ENCODE measurements at regions not wholly inside any gene's neighbourhood (a gene's known extent, or its start where the extent isn't known, plus 50 kb on each side); places are given as distances from the start of the nearest gene placed in this dataset.

DNA sequence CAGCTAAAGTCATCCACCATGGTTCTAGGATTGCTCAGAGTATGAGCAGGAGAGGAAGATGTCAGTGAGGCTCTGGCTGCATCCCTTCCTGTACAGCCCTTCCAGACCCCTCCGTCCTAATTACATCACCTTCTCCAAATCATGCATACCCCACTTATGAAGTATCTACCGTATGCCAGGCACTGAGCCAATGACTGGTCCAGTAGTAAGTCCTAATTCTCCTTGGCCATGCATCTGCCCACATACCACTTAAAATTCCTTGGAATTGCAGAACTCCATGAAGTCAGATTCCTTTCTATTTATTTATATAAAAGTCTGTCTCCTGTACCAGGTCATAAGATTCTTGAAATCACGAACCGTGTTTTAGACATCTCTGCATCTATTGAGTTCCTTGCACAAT, 106.1 kb downstream of the SEC16B start:
- TF ChIP-seq EZH2phosphoT487 (IDR thresholded peaks at IDR 0.05; ENCODE audit: borderline replicate concordance, low read length), result no peak
- TF ChIP-seq, protein P1, sequence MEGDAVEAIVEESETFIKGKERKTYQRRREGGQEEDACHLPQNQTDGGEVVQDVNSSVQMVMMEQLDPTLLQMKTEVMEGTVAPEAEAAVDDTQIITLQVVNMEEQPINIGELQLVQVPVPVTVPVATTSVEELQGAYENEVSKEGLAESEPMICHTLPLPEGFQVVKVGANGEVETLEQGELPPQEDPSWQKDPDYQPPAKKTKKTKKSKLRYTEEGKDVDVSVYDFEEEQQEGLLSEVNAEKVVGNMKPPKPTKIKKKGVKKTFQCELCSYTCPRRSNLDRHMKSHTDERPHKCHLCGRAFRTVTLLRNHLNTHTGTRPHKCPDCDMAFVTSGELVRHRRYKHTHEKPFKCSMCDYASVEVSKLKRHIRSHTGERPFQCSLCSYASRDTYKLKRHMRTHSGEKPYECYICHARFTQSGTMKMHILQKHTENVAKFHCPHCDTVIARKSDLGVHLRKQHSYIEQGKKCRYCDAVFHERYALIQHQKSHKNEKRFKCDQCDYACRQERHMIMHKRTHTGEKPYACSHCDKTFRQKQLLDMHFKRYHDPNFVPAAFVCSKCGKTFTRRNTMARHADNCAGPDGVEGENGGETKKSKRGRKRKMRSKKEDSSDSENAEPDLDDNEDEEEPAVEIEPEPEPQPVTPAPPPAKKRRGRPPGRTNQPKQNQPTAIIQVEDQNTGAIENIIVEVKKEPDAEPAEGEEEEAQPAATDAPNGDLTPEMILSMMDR (IDR thresholded peaks at IDR 0.05; ENCODE audit: low read depth, low read length, poor library complexity, severe bottlenecking), result no peak
- H3K27ac ChIP-seq (ENCODE audit: low read depth, low read length), result no peak overlapping the region

DNA sequence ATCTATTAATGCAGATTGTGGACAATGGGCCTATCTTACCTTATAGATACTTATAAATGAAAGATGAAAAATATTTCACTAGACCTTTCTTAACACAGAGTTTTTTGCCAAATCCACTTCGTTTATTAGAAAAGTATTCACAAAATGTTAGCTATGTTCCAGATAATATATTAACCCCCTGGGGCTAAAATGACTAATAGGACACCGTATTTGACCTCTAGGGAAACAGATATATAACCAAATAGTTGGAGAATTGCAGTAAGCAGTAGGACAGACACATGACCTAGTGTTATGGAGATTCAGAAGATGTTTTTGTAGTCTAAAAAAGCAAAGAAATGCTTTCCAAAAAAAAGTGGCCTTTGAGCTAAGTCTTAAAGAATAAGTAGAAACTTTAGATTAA, 106.9 kb downstream of the SEC16B start:
- Histone ChIP-seq H3K4me3 (ENCODE audit: low read length) (no peak overlapping the region), H3K27ac (ENCODE audit: low read depth, low read length) (no peak overlapping the region), H3K9me2 (replicated peaks; ENCODE audit: control insufficient read depth, low read length) (no peaks in the 10 kb centered on the region), H3K9me3 (ENCODE audit: control insufficient read depth, insufficient read depth, low read length) (no peaks in the 10 kb centered on the region), H4K20me1 (ENCODE audit: control insufficient read depth, insufficient read depth, low read depth, low read length) (no peaks in the 10 kb centered on the region), H3K79me2 (ENCODE audit: control insufficient read depth, low read length) (no peaks in the 10 kb centered on the region), H3K27me3 (ENCODE audit: control insufficient read depth, low read length) (peaks cover 3% of the 10 kb centered on the region; the same call in 1 of the 2 replicates), H3K4me2 (ENCODE audit: low read length) (no peak overlapping the region), H3K36me3 (ENCODE audit: control insufficient read depth, low read length) (no peaks in the 10 kb centered on the region), H3F3A (ENCODE audit: control insufficient read depth, insufficient read depth) (no peaks in the 10 kb centered on the region), H3K4me1 (ENCODE audit: control insufficient read depth, low read length) (no peaks in the 10 kb centered on the region)
- no peak for TF ChIP-seq EZH2phosphoT487 (IDR thresholded peaks at IDR 0.05; ENCODE audit: borderline replicate concordance, low read length)
- TF ChIP-seq, protein P1 (IDR thresholded peaks at IDR 0.05; ENCODE audit: low read depth, low read length, poor library complexity, severe bottlenecking), result no peak

More for the DNA sequence above, 106.1 kb downstream of the SEC16B start:
- H3K9me3 ChIP-seq (ENCODE audit: control insufficient read depth, insufficient read depth, low read length), result no peaks in the 10 kb centered on the region
- H3K79me2 ChIP-seq (ENCODE audit: control insufficient read depth, low read length), result no peaks in the 10 kb centered on the region
- H3K4me2 ChIP-seq (ENCODE audit: low read length), result no peak overlapping the region
- H3K4me1 ChIP-seq (ENCODE audit: control insufficient read depth, low read length), result no peaks in the 10 kb centered on the region
- H3F3A ChIP-seq (ENCODE audit: control insufficient read depth, insufficient read depth), result no peaks in the 10 kb centered on the region
- H3K36me3 ChIP-seq (ENCODE audit: control insufficient read depth, low read length), result no peaks in the 10 kb centered on the region
- H3K9me2 ChIP-seq (replicated peaks; ENCODE audit: control insufficient read depth, low read length), result no peaks in the 10 kb centered on the region
- no peaks in the 10 kb centered on the region for H4K20me1 ChIP-seq (ENCODE audit: control insufficient read depth, insufficient read depth, low read depth, low read length)
- H3K4me3 ChIP-seq (ENCODE audit: low read length), result no peak overlapping the region
- H3K27me3 ChIP-seq (ENCODE audit: control insufficient read depth, low read length), result no peaks in the 10 kb centered on the region; the same call in 1 of the 2 replicates

DNA sequence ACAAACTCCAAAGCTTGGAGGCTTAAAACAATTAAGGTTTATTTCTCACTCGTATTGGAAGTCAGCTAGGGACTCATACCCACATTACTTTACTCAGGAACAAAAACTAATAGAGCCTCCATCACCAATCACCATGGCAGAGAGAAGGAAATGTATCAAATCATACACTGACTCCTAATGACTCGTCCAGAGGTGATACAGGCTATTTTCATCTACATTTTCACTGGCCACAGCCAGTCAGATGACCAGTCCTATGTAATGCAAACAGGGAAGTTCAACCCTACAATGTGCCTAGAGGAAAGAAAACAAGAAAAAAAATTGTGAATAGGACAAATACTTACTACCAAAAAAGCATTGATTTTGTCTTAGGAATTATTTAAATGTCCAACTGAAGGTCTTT, 110.3 kb downstream of the SEC16B start:
- Histone ChIP-seq H3K9me3 (ENCODE audit: control insufficient read depth, insufficient read depth, low read length) (no peaks in the 10 kb centered on the region), H3K36me3 (ENCODE audit: control insufficient read depth, low read length) (no peaks in the 10 kb centered on the region), H3K27ac (ENCODE audit: low read depth, low read length) (no peak overlapping the region), H3K4me1 (ENCODE audit: control insufficient read depth, low read length) (no peaks in the 10 kb centered on the region), H3K9me2 (replicated peaks; ENCODE audit: control insufficient read depth, low read length) (no peaks in the 10 kb centered on the region), H3F3A (ENCODE audit: control insufficient read depth, insufficient read depth) (no peaks in the 10 kb centered on the region), H3K4me3 (ENCODE audit: low read length) (no peak overlapping the region), H4K20me1 (ENCODE audit: control insufficient read depth, insufficient read depth, low read depth, low read length) (no peaks in the 10 kb centered on the region), H3K79me2 (ENCODE audit: control insufficient read depth, low read length) (no peaks in the 10 kb centered on the region), H3K4me2 (ENCODE audit: low read length) (no peak overlapping the region), H3K27me3 (ENCODE audit: control insufficient read depth, low read length) (peaks cover 3% of the 10 kb centered on the region; the same call in 1 of the 2 replicates)
- TF ChIP-seq, protein P1 (IDR thresholded peaks at IDR 0.05; ENCODE audit: low read depth, low read length, poor library complexity, severe bottlenecking), result no peak
- no peak for TF ChIP-seq EZH2phosphoT487 (IDR thresholded peaks at IDR 0.05; ENCODE audit: borderline replicate concordance, low read length)

All from DOHH2 (cell line).